Uterus (tissue), 2 donors: ENCODE measurements at regions not wholly inside any gene's neighbourhood (a gene's known extent, or its start where the extent isn't known, plus 50 kb on each side); places are given as distances from the start of the nearest gene placed in this dataset.

Source experiments
- CTCF ChIP-seq, 4 experiments: fragments of 200-600 bp in 2 of 4; fragments of 450-650 bp in 2 of 4; sonication (generic) in 2 of 4; IDR thresholded peaks; one replicate each; pipeline ENCODE4 v1.5.1; 2016 to 2019; ENCODE audit warnings: antibody characterized with exemption in 4 of 4, mild to moderate bottlenecking in 2 of 4, moderate library complexity in 1 of 4
- POLR2A ChIP-seq, 2 donors: fragments of 450-650 bp; IDR thresholded peaks; one replicate each; pipeline ENCODE4 v1.6.1; 2016; ENCODE audit warnings: antibody characterized with exemption in 2 of 2, mild to moderate bottlenecking in 1 of 2, moderate library complexity in 1 of 2

GRCh38 chr2:81163583-81163982 is 859.0 kb upstream of the LRRTM1 start:
- no peak for TF ChIP-seq CTCF (IDR thresholded peaks at IDR 0.05)
- TF ChIP-seq POLR2A (IDR thresholded peaks at IDR 0.05), result no peak
